MCF 10A (cell line): ENCODE measurements at regions not wholly inside any gene's neighbourhood (a gene's known extent, or its start where the extent isn't known, plus 50 kb on each side); places are given as distances from the start of the nearest gene placed in this dataset.

Experiments
- BruUV-seq: library from RNA; stranded (reverse); fragments of 400-500 nt; replicated peaks from 2 replicates; lab custom pipeline; 2021; lab: Mats Ljungman, UMichigan
- CTCF ChIA-PET: fragments of 300-600 bp; sonication (Branson Sonifier 250); formaldehyde crosslinking; extraction: SDS; loops from one replicate; lab custom pipeline; 2021; ENCODE audit warnings: antibody characterized with exemption, inconsistent platforms; lab: Yijun Ruan, JAX
- POLR2A ChIA-PET: fragments of 300-600, 350-650 bp; sonication (Branson Sonifier 250); formaldehyde crosslinking; extraction: SDS; loops from one replicate; lab custom pipeline; 2020; ENCODE audit warnings: antibody characterized with exemption, inconsistent platforms; lab: Yijun Ruan, JAX
- DNase-seq: peaks from one replicate; pipeline ENCODE4 v3.0.0-alpha.2; 2018; ENCODE audit not compliant: unreplicated experiment
- H3K27ac Mint-ChIP-seq: one replicate; pipeline ENCODE4 v1.8.0; 2022; ENCODE audit warnings: mild to moderate bottlenecking, low read depth, mixed read lengths; ENCODE audit not compliant: unreplicated experiment
- H3K27me3 Mint-ChIP-seq: one replicate; pipeline ENCODE4 v1.8.0; 2022; ENCODE audit warnings: mixed read lengths; ENCODE audit not compliant: insufficient read depth, unreplicated experiment
- H3K36me3 Mint-ChIP-seq: one replicate; pipeline ENCODE4 v1.8.0; 2022; ENCODE audit warnings: mild to moderate bottlenecking, moderate library complexity, mixed read lengths; ENCODE audit not compliant: insufficient read depth, unreplicated experiment
- H3K4me1 Mint-ChIP-seq: one replicate; pipeline ENCODE4 v1.8.0; 2022; ENCODE audit warnings: mixed read lengths; ENCODE audit not compliant: insufficient read depth, unreplicated experiment
- H3K4me3 Mint-ChIP-seq: one replicate; pipeline ENCODE4 v1.8.0; 2022; ENCODE audit warnings: mild to moderate bottlenecking, moderate library complexity, mixed read lengths; ENCODE audit not compliant: unreplicated experiment
- H3K9me3 Mint-ChIP-seq: one replicate; pipeline ENCODE4 v1.8.0; 2022; ENCODE audit warnings: mixed read lengths; ENCODE audit not compliant: unreplicated experiment
- CTCF ChIP-seq: fragments of 200-600 bp; IDR thresholded peaks from one replicate; pipeline ENCODE4 v1.8.0; 2022; ENCODE audit warnings: antibody characterized with exemption, mild to moderate bottlenecking; ENCODE audit not compliant: unreplicated experiment
- intact Hi-C: fragments of 100-400 bp; cut with micrococcal nuclease; formaldehyde crosslinking; loops from 2 replicates; pipeline ENCODE4 v1.14.1; 2022

- Mint-ChIP-seq H3K4me3 (no peak overlapping the region), H3K27me3 (peaks cover 27% of the 10 kb centered on the region), H3K4me1 (no peaks in the 10 kb centered on the region), H3K9me3 (no peaks in the 10 kb centered on the region), H3K27ac (no peak overlapping the region), H3K36me3 (no peaks in the 10 kb centered on the region)
- POLR2A ChIA-PET: no interaction called here
- no peak for TF ChIP-seq CTCF
- BruUV-seq: no TSS peak
- intact Hi-C loops: no loop called here
- CTCF ChIA-PET: no interaction called here
- no peak for DNase-seq
Observed at GRCh38 chr1:74818241-74818640, 85.3 kb downstream of the TYW3 start.

- Mint-ChIP-seq H3K9me3 (no peaks in the 10 kb centered on the region), H3K27me3 (peaks cover 27% of the 10 kb centered on the region), H3K4me1 (no peaks in the 10 kb centered on the region), H3K4me3 (no peak overlapping the region), H3K36me3 (no peaks in the 10 kb centered on the region), H3K27ac (no peak overlapping the region)
- ChIA-PET CTCF (no interaction called here), POLR2A (no interaction called here)
- intact Hi-C loops: no loop called here
- no TSS peak for BruUV-seq
- DNase-seq: no peak
- TF ChIP-seq CTCF: no peak
Observed at GRCh38 chr1:74818661-74819456, 85.9 kb downstream of the TYW3 start.

GRCh38 chr1:74822851-74823401 lies 90.0 kb downstream of the TYW3 start:
- H3K36me3 Mint-ChIP-seq: no peaks in the 10 kb centered on the region
- TF ChIP-seq CTCF: no peak
- H3K9me3 Mint-ChIP-seq: no peaks in the 10 kb centered on the region
- POLR2A ChIA-PET: no interaction called here
- H3K27ac Mint-ChIP-seq: no peak overlapping the region
- intact Hi-C loops: no loop called here
- CTCF ChIA-PET: interaction anchor here (0.6 to 1.3 kb wide), 2 partner anchors 32 to 296 kb away, joined by 3 read pairs; no protein-coding TSS in a partner anchor
- H3K27me3 Mint-ChIP-seq: peaks cover 27% of the 10 kb centered on the region
- DNase-seq: no peak
- H3K4me1 Mint-ChIP-seq: no peaks in the 10 kb centered on the region
- H3K4me3 Mint-ChIP-seq: no peak overlapping the region
- no TSS peak for BruUV-seq

GRCh38 chr1:74824497-74825107 lies 91.7 kb downstream of the TYW3 start:
- peaks cover 35% of the 10 kb centered on the region for H3K27me3 Mint-ChIP-seq
- H3K36me3 Mint-ChIP-seq: no peaks in the 10 kb centered on the region
- CTCF ChIA-PET: interaction anchor here (0.6 to 0.8 kb wide), 3 partner anchors 140 to 1441 kb away, joined by 3 read pairs; no protein-coding TSS in a partner anchor
- TF ChIP-seq CTCF: no peak
- DNase-seq: no peak
- H3K4me1 Mint-ChIP-seq: no peaks in the 10 kb centered on the region
- POLR2A ChIA-PET: interaction anchor here (0.6 kb wide), 1 partner anchor 85 kb away, joined by 3 read pairs; no protein-coding TSS in a partner anchor
- no peak overlapping the region for H3K4me3 Mint-ChIP-seq
- H3K27ac Mint-ChIP-seq: no peak overlapping the region
- intact Hi-C loops: no loop called here
- BruUV-seq: no TSS peak
- H3K9me3 Mint-ChIP-seq: no peaks in the 10 kb centered on the region
